Panc1 (cell line): ENCODE measurements at regions not wholly inside any gene's neighbourhood (a gene's known extent, or its start where the extent isn't known, plus 50 kb on each side); places are given as distances from the start of the nearest gene placed in this dataset.

Source experiments
- ATAC-seq: fragments of 200-7000 bp; cut with Tn5 transposase; 2 replicates; pipeline ENCODE4 v1.9.1; 2020; ENCODE audit warnings: mild to moderate bottlenecking, moderate library complexity
- BruUV-seq: library from RNA; stranded (reverse); fragments of 400-500 nt; replicated peaks from 2 replicates; lab custom pipeline; 2021; lab: Mats Ljungman, UMichigan
- CTCF ChIA-PET: fragments of 300-600 bp; sonication (Branson Sonifier 250); formaldehyde crosslinking; loops from one replicate; lab custom pipeline; 2022; ENCODE audit warnings: antibody characterized with exemption; lab: Charles Lee
- POLR2A ChIA-PET: fragments of 300-600 bp; sonication (Branson Sonifier 250); formaldehyde crosslinking; loops from one replicate; lab custom pipeline; 2022; ENCODE audit warnings: antibody characterized with exemption; lab: Charles Lee
- DNase-seq: peaks from one replicate; pipeline ENCODE4 v3.0.0-alpha.2; 2010; ENCODE audit warnings: low read depth, low spot score
- H3K27ac ChIP-seq: 2 replicates; pipeline ENCODE4 v1.5.1; 2011; ENCODE audit warnings: mild to moderate bottlenecking, low read length, inconsistent platforms
- H3K27me3 ChIP-seq: fragments of 200-500 bp; sonication (Bioruptor generic); 2 replicates; pipeline ENCODE4 v1.6.0; 2014; ENCODE audit warnings: low read length, inconsistent platforms; ENCODE audit not compliant: control insufficient read depth, insufficient read depth
- H3K36me3 ChIP-seq: fragments of 200-500 bp; sonication (Bioruptor generic); 2 replicates; pipeline ENCODE4 v1.5.1; 2014; ENCODE audit warnings: inconsistent platforms, mild to moderate bottlenecking, low read length, moderate library complexity; ENCODE audit not compliant: control insufficient read depth, insufficient read depth
- H3K4me1 ChIP-seq: 2 replicates; pipeline ENCODE4 v1.5.1; 2011; ENCODE audit warnings: inconsistent platforms, mild to moderate bottlenecking, low read length, moderate library complexity; ENCODE audit not compliant: control insufficient read depth, insufficient read depth
- H3K4me3 ChIP-seq, 2 experiments: 2 replicates each; pipeline ENCODE4 v1.5.1; 2011 to 2012; ENCODE audit warnings: low read depth in 2 of 2, low read length in 2 of 2, mild to moderate bottlenecking in 2 of 2, inconsistent platforms in 1 of 2, moderate library complexity in 1 of 2
- H3K9me3 ChIP-seq: fragments of 200-500 bp; sonication (Bioruptor generic); 2 replicates; pipeline ENCODE4 v1.5.1; 2014; ENCODE audit warnings: low read depth, mild to moderate bottlenecking, inconsistent platforms, low read length, moderate library complexity; ENCODE audit not compliant: control insufficient read depth, insufficient read depth
- CTCF ChIP-seq: fragments of 450-650 bp; IDR thresholded peaks from 2 replicates; pipeline ENCODE4 v1.5.1; 2017; ENCODE audit warnings: mild to moderate bottlenecking
- POLR2AphosphoS5 ChIP-seq: IDR thresholded peaks from 2 replicates; pipeline ENCODE4 v1.6.1; 2012; ENCODE audit warnings: mild to moderate bottlenecking, low read depth, low read length, moderate library complexity
- REST ChIP-seq, 2 experiments: IDR thresholded peaks; 2 replicates each; pipeline ENCODE4 v1.6.1; 2011 to 2012; ENCODE audit warnings: low read depth in 2 of 2, control low read depth in 1 of 2, low read length in 1 of 2, mild to moderate bottlenecking in 1 of 2, moderate library complexity in 1 of 2; ENCODE audit not compliant: insufficient read depth in 1 of 2
- SIN3A ChIP-seq: IDR thresholded peaks from 2 replicates; pipeline ENCODE4 v1.6.1; 2012; ENCODE audit warnings: low read depth, mild to moderate bottlenecking, low read length, moderate library complexity, borderline replicate concordance; ENCODE audit not compliant: insufficient read depth
- TCF7L2 ChIP-seq: IDR thresholded peaks from 2 replicates; pipeline ENCODE4 v1.6.1; 2011; ENCODE audit warnings: mild to moderate bottlenecking, low read depth, low read length, inconsistent platforms
- in situ Hi-C: cut with HindIII; loops from 2 replicates; pipeline ENCODE4 v1.10.0; 2016; ENCODE audit warnings: low sequenced_read_pairs, low pct_unique_long_range_greater_than_20kb
- intact Hi-C: fragments of 100-400 bp; cut with micrococcal nuclease; formaldehyde crosslinking; loops from one replicate; pipeline ENCODE4 v1.10.0; 2022; ENCODE audit not compliant: unreplicated experiment

GRCh38 chr18:40534723-40535122 lies 1420.3 kb upstream of the PIK3C3 start:
- no peaks in the 10 kb centered on the region for H3K4me1 ChIP-seq
- CTCF ChIA-PET = no interaction called here
- DNase-seq (no peak), ATAC-seq (no peak)
- in situ Hi-C loops = no loop called here
- no TSS peak for BruUV-seq
- no peak overlapping the region for H3K4me3 ChIP-seq
- H3K36me3 ChIP-seq = no peaks in the 10 kb centered on the region
- no peak overlapping the region for H3K27ac ChIP-seq
- intact Hi-C loops = no loop called here
- H3K9me3 ChIP-seq = no peaks in the 10 kb centered on the region
- H3K27me3 ChIP-seq = no peaks in the 10 kb centered on the region
- POLR2A ChIA-PET = no interaction called here
- TF ChIP-seq REST (IDR thresholded peaks at IDR 0.05; ENCODE audit: insufficient read depth in 1 of 2, low read depth in 2 of 2, low read length in 1 of 2) (no peak), POLR2AphosphoS5 (no peak), CTCF (no peak), TCF7L2 (no peak), SIN3A (no peak)

GRCh38 chr18:40532046-40532445 lies 1423.0 kb upstream of the PIK3C3 start:
- DNase-seq (no peak), ATAC-seq (no peak)
- Histone ChIP-seq H3K27me3 (no peaks in the 10 kb centered on the region), H3K9me3 (no peaks in the 10 kb centered on the region), H3K4me3 (no peak overlapping the region), H3K4me1 (no peaks in the 10 kb centered on the region), H3K27ac (no peak overlapping the region), H3K36me3 (no peaks in the 10 kb centered on the region)
- intact Hi-C loops = no loop called here
- ChIA-PET CTCF (no interaction called here), POLR2A (no interaction called here)
- in situ Hi-C loops = no loop called here
- BruUV-seq = no TSS peak
- no peak for TF ChIP-seq POLR2AphosphoS5
- no peak for TF ChIP-seq CTCF
- no peak for TF ChIP-seq REST (IDR thresholded peaks at IDR 0.05; ENCODE audit: insufficient read depth in 1 of 2, low read depth in 2 of 2, low read length in 1 of 2)
- no peak for TF ChIP-seq SIN3A
- no peak for TF ChIP-seq TCF7L2
